ENCODE measurements at regions not wholly inside any gene's neighbourhood (a gene's known extent, or its start where the extent isn't known, plus 50 kb on each side); places are given as distances from the start of the nearest gene placed in this dataset.

DNA sequence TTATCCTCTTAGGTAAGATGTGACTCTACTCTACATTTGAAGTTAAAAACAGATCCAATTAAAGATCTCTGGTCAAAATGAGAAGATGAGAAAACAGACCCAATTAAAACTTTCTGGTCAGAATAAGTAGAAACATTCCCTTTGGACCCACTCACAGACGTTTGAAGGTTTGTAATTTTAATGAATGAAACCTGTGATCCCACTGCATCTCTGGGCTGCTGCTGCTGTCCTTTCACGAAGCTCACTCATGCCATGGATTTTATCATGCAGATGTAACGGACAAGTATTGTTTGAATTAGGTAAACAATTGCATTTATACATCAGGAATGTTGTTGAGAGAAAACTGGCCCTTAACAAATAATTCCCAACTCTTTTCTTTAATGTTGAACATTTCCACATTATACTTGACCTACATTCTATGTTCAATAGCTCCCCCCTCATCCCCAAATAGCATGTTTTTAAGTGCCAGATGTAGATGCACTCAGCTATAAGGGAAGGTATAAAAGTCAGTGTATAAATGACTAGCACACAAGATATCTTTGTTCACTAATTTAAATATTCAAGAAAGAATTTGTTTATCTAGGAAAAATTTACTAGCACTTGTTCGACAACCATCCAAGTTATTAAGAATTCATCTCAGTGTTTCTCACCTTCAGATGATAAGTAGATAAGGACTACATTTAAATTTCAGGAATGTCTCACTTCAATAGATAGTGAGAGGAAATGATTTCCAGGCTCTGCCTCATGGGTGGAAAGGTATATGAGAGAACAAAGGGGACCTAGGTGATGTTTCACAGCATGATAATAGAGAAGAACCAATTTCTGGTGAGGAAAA is 202.3 kb upstream of the LMNTD1 start:
- no peaks in the 10 kb centered on the region for H3K27me3 ChIP-seq (ENCODE audit: insufficient read depth, low read depth, low read length)
- H3K36me3 ChIP-seq (ENCODE audit: insufficient read depth, low read length), result no peaks in the 10 kb centered on the region
- H3K4me3 ChIP-seq (ENCODE audit: low read length), result no peak overlapping the region
- H3K79me2 ChIP-seq (replicated peaks; ENCODE audit: insufficient read depth, low read length), result no peaks in the 10 kb centered on the region
- H3K9ac ChIP-seq (ENCODE audit: low read length), result no peak overlapping the region
- H3K4me2 ChIP-seq (ENCODE audit: low read length), result no peak overlapping the region
- H3K9me3 ChIP-seq (ENCODE audit: low read length), result no peaks in the 10 kb centered on the region
- TF ChIP-seq, protein P1, sequence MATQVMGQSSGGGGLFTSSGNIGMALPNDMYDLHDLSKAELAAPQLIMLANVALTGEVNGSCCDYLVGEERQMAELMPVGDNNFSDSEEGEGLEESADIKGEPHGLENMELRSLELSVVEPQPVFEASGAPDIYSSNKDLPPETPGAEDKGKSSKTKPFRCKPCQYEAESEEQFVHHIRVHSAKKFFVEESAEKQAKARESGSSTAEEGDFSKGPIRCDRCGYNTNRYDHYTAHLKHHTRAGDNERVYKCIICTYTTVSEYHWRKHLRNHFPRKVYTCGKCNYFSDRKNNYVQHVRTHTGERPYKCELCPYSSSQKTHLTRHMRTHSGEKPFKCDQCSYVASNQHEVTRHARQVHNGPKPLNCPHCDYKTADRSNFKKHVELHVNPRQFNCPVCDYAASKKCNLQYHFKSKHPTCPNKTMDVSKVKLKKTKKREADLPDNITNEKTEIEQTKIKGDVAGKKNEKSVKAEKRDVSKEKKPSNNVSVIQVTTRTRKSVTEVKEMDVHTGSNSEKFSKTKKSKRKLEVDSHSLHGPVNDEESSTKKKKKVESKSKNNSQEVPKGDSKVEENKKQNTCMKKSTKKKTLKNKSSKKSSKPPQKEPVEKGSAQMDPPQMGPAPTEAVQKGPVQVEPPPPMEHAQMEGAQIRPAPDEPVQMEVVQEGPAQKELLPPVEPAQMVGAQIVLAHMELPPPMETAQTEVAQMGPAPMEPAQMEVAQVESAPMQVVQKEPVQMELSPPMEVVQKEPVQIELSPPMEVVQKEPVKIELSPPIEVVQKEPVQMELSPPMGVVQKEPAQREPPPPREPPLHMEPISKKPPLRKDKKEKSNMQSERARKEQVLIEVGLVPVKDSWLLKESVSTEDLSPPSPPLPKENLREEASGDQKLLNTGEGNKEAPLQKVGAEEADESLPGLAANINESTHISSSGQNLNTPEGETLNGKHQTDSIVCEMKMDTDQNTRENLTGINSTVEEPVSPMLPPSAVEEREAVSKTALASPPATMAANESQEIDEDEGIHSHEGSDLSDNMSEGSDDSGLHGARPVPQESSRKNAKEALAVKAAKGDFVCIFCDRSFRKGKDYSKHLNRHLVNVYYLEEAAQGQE (IDR thresholded peaks at IDR 0.05; ENCODE audit: borderline replicate concordance), result no peak
- TF ChIP-seq MXI1 (conservative IDR thresholded peaks at IDR 0.05; ENCODE audit: poor library complexity, severe bottlenecking), result no peak
- TF ChIP-seq EZH2 (IDR thresholded peaks at IDR 0.05; ENCODE audit: borderline replicate concordance, insufficient read depth, low read length, poor library complexity, severe bottlenecking), result no peak
- TF ChIP-seq TAF1 (IDR thresholded peaks at IDR 0.05; ENCODE audit: low read depth), result no peak
- TF ChIP-seq RAD21 (conservative IDR thresholded peaks at IDR 0.05), result no peak
- TF ChIP-seq POLR2AphosphoS5 (IDR thresholded peaks at IDR 0.05), result no peak
- TF ChIP-seq SMC3 (conservative IDR thresholded peaks at IDR 0.05; ENCODE audit: poor library complexity), result no peak
- TF ChIP-seq, protein P2, sequence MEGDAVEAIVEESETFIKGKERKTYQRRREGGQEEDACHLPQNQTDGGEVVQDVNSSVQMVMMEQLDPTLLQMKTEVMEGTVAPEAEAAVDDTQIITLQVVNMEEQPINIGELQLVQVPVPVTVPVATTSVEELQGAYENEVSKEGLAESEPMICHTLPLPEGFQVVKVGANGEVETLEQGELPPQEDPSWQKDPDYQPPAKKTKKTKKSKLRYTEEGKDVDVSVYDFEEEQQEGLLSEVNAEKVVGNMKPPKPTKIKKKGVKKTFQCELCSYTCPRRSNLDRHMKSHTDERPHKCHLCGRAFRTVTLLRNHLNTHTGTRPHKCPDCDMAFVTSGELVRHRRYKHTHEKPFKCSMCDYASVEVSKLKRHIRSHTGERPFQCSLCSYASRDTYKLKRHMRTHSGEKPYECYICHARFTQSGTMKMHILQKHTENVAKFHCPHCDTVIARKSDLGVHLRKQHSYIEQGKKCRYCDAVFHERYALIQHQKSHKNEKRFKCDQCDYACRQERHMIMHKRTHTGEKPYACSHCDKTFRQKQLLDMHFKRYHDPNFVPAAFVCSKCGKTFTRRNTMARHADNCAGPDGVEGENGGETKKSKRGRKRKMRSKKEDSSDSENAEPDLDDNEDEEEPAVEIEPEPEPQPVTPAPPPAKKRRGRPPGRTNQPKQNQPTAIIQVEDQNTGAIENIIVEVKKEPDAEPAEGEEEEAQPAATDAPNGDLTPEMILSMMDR (IDR thresholded peaks at IDR 0.05; ENCODE audit: poor library complexity, severe bottlenecking), result no peak
- TF ChIP-seq EP300 (conservative IDR thresholded peaks at IDR 0.05; ENCODE audit: poor library complexity, severe bottlenecking), result no peak
- H3F3A ChIP-seq (ENCODE audit: insufficient read depth, low read length, poor library complexity, severe bottlenecking), result no peaks in the 10 kb centered on the region
- no peak overlapping the region for H3K27ac ChIP-seq (ENCODE audit: low read length)
- H4K20me1 ChIP-seq (ENCODE audit: insufficient read depth), result no peaks in the 10 kb centered on the region
- no peaks in the 10 kb centered on the region for H3K9me2 ChIP-seq (ENCODE audit: insufficient read depth, low read length)
- no peak overlapping the region for H2AFZ ChIP-seq (ENCODE audit: low read depth, low read length)

DNA sequence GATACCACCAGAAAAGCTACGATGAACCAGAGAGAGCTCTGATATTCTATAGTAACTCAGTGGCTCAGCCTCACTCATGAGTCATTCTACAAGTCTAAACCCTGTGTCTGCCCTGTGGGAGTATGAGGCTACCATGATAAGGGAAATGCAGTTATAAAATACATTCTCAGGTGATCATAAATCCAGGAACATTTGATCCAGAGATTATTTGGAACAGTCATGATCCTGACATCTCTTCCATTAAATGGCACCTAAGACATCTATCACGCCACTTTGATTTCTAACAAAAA is 202.6 kb upstream of the RASSF8 start:
- no peaks in the 10 kb centered on the region for H3K79me2 ChIP-seq (replicated peaks; ENCODE audit: insufficient read depth, low read length)
- H4K20me1 ChIP-seq (ENCODE audit: insufficient read depth), result no peaks in the 10 kb centered on the region
- H3K9me3 ChIP-seq (ENCODE audit: low read length), result no peaks in the 10 kb centered on the region
- H3K27ac ChIP-seq (ENCODE audit: low read length), result no peak overlapping the region
- H3K4me3 ChIP-seq (ENCODE audit: low read length), result no peak overlapping the region
- H2AFZ ChIP-seq (ENCODE audit: low read depth, low read length), result no peak overlapping the region
- H3K9me2 ChIP-seq (ENCODE audit: insufficient read depth, low read length), result no peaks in the 10 kb centered on the region
- TF ChIP-seq EP300 (conservative IDR thresholded peaks at IDR 0.05; ENCODE audit: poor library complexity, severe bottlenecking), result no peak
- TF ChIP-seq EZH2 (IDR thresholded peaks at IDR 0.05; ENCODE audit: borderline replicate concordance, insufficient read depth, low read length, poor library complexity, severe bottlenecking), result no peak
- TF ChIP-seq, protein P1 (IDR thresholded peaks at IDR 0.05; ENCODE audit: borderline replicate concordance), result no peak
- no peak for TF ChIP-seq SMC3 (conservative IDR thresholded peaks at IDR 0.05; ENCODE audit: poor library complexity)
- TF ChIP-seq TAF1 (IDR thresholded peaks at IDR 0.05; ENCODE audit: low read depth), result no peak
- TF ChIP-seq RAD21 (conservative IDR thresholded peaks at IDR 0.05), result no peak
- TF ChIP-seq, protein P2 (IDR thresholded peaks at IDR 0.05; ENCODE audit: poor library complexity, severe bottlenecking), result no peak
- no peak for TF ChIP-seq POLR2AphosphoS5 (IDR thresholded peaks at IDR 0.05)
- no peak for TF ChIP-seq MXI1 (conservative IDR thresholded peaks at IDR 0.05; ENCODE audit: poor library complexity, severe bottlenecking)
- no peaks in the 10 kb centered on the region for H3F3A ChIP-seq (ENCODE audit: insufficient read depth, low read length, poor library complexity, severe bottlenecking)
- H3K27me3 ChIP-seq (ENCODE audit: insufficient read depth, low read depth, low read length), result no peaks in the 10 kb centered on the region
- H3K36me3 ChIP-seq (ENCODE audit: insufficient read depth, low read length), result no peaks in the 10 kb centered on the region
- no peak overlapping the region for H3K4me2 ChIP-seq (ENCODE audit: low read length)
- no peak overlapping the region for H3K9ac ChIP-seq (ENCODE audit: low read length)

Data from neural cell (in vitro differentiated cells).